HEK293 (cell line): ENCODE measurements at regions not wholly inside any gene's neighbourhood (a gene's known extent, or its start where the extent isn't known, plus 50 kb on each side); places are given as distances from the start of the nearest gene placed in this dataset.

Experiments used
- BCL11A ChIP-seq: fragments of 450-650 bp; formaldehyde crosslinking; IDR thresholded peaks from 2 replicates; pipeline ENCODE4 v1.5.1; 2016; ENCODE audit warnings: low read depth, missing biosample characterization, missing genetic modification characterization
- HOXA7 ChIP-seq: sonication (generic); formaldehyde crosslinking; IDR thresholded peaks from 2 replicates; pipeline ENCODE4 v1.8.1; 2022; ENCODE audit warnings: missing genetic modification reagents, borderline replicate concordance
- TRIM28 ChIP-seq: IDR thresholded peaks from 2 replicates; pipeline ENCODE4 v1.6.1; 2011; ENCODE audit warnings: low read length, control low read depth, borderline replicate concordance
- ZNF362 ChIP-seq: fragments of 450-650 bp; formaldehyde crosslinking; IDR thresholded peaks from 2 replicates; pipeline ENCODE4 v1.5.1; 2016; ENCODE audit warnings: missing biosample characterization, missing genetic modification characterization
- ZNF530 ChIP-seq: fragments of 450-650 bp; formaldehyde crosslinking; IDR thresholded peaks from 2 replicates; pipeline ENCODE4 v1.5.1; 2016; ENCODE audit warnings: low read depth, missing biosample characterization, missing genetic modification characterization
- TF ChIP-seq, protein P1 (sequence below): fragments of 450-650 bp; formaldehyde crosslinking; IDR thresholded peaks from 2 replicates; pipeline ENCODE4 v1.5.1; 2016; ENCODE audit warnings: missing biosample characterization, missing genetic modification characterization

- no peak for TF ChIP-seq ZNF362
- TF ChIP-seq TRIM28: no peak
- no peak for TF ChIP-seq ZNF530 (tag by site-specific recombination)
- TF ChIP-seq BCL11A (tag by site-specific recombination): no peak
- TF ChIP-seq HOXA7 (CRISPR knock-in tag): no peak
- TF ChIP-seq, protein P1, sequence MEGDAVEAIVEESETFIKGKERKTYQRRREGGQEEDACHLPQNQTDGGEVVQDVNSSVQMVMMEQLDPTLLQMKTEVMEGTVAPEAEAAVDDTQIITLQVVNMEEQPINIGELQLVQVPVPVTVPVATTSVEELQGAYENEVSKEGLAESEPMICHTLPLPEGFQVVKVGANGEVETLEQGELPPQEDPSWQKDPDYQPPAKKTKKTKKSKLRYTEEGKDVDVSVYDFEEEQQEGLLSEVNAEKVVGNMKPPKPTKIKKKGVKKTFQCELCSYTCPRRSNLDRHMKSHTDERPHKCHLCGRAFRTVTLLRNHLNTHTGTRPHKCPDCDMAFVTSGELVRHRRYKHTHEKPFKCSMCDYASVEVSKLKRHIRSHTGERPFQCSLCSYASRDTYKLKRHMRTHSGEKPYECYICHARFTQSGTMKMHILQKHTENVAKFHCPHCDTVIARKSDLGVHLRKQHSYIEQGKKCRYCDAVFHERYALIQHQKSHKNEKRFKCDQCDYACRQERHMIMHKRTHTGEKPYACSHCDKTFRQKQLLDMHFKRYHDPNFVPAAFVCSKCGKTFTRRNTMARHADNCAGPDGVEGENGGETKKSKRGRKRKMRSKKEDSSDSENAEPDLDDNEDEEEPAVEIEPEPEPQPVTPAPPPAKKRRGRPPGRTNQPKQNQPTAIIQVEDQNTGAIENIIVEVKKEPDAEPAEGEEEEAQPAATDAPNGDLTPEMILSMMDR (tag by site-specific recombination): no peak
Measured at GRCh38 chr7:41339913-41340676, 362.8 kb downstream of the INHBA start.
